Lower lobe of right lung (tissue), 2 donors: ENCODE measurements at regions not wholly inside any gene's neighbourhood (a gene's known extent, or its start where the extent isn't known, plus 50 kb on each side); places are given as distances from the start of the nearest gene placed in this dataset.

ENCODE experiments used
- ATAC-seq, 2 donors: fragments of 200-7000 bp; cut with Tn5 transposase; one replicate each; pipeline ENCODE4 v1.9.1; 2020 to 2022; ENCODE audit warnings: mild to moderate bottlenecking in 2 of 2, moderate library complexity in 2 of 2
- DNase-seq: peaks from one replicate; pipeline ENCODE4 v3.0.0-alpha.2; 2020
- H3K27ac ChIP-seq: fragments of 200-600 bp; one replicate; pipeline ENCODE4 v1.8.0; 2022
- H3K27me3 ChIP-seq: fragments of 200-600 bp; one replicate; pipeline ENCODE4 v1.8.0; 2022; ENCODE audit warnings: low read depth
- H3K36me3 ChIP-seq: fragments of 200-600 bp; one replicate; pipeline ENCODE4 v1.8.0; 2022; ENCODE audit warnings: mild to moderate bottlenecking
- H3K4me1 ChIP-seq: fragments of 200-600 bp; one replicate; pipeline ENCODE4 v1.8.0; 2022
- H3K4me3 ChIP-seq: fragments of 200-600 bp; one replicate; pipeline ENCODE4 v1.8.0; 2022; ENCODE audit warnings: mild to moderate bottlenecking
- H3K9me3 ChIP-seq: fragments of 200-600 bp; one replicate; pipeline ENCODE4 v1.8.0; 2022
- intact Hi-C: fragments of 100-400 bp; cut with DNase I; formaldehyde crosslinking; loops from one replicate; pipeline ENCODE4 v1.11.0; 2022
- TF ChIP-seq, protein P1 (sequence below): fragments of 200-600 bp; IDR thresholded peaks from one replicate; pipeline ENCODE4 v1.8.0; 2022; ENCODE audit warnings: antibody characterized with exemption, mild to moderate bottlenecking
- donor health status: DM: no; HTN: yes; CAD: no; lungs with severe emphysema.

DNA sequence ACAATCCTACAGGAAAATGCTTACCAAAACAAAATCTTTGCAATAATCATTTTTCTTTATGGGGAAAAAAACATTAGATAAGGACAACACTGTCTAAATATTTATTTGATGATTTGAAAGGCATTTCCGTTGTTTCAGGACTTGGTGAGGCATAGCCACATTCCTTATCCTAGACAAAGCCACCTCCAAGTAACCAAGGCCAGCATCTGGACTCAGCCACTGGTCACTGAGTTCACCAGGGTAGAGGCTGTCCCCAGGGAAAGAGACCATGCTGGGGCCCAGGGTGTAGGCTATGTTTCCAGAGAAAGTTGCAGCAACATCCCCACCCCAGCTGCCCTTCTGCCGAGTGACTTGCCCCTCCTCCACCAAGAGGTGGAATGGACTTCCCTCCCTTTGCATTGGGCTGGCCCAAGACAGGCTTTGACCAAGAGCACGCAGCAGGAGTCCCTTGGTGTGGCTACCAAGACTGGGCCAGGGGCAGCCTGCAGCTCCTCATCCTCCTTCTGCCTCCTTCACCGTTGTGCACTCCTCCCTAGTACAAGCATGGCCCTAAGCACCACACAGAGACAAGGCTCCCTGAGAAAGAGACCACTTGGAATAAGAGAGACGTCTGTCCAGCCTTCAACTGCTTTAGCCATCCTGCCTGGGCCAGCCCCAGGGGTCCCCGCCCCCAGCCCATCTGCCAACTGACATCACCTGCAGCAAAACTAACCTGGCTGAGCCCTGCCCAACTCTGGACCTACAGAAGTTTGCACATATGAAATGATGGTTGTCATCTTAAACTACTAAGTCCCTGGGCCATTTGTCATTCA, 68.1 kb upstream of the SPIN1 start:
- no peak for DNase-seq
- H3K4me3 ChIP-seq: no peak overlapping the region
- no peaks in the 10 kb centered on the region for H3K36me3 ChIP-seq
- intact Hi-C loops: no loop called here
- H3K4me1 ChIP-seq: no peaks in the 10 kb centered on the region
- ATAC-seq: no peak
- H3K27me3 ChIP-seq: no peaks in the 10 kb centered on the region
- no peaks in the 10 kb centered on the region for H3K9me3 ChIP-seq
- no peak overlapping the region for H3K27ac ChIP-seq
- TF ChIP-seq, protein P1, sequence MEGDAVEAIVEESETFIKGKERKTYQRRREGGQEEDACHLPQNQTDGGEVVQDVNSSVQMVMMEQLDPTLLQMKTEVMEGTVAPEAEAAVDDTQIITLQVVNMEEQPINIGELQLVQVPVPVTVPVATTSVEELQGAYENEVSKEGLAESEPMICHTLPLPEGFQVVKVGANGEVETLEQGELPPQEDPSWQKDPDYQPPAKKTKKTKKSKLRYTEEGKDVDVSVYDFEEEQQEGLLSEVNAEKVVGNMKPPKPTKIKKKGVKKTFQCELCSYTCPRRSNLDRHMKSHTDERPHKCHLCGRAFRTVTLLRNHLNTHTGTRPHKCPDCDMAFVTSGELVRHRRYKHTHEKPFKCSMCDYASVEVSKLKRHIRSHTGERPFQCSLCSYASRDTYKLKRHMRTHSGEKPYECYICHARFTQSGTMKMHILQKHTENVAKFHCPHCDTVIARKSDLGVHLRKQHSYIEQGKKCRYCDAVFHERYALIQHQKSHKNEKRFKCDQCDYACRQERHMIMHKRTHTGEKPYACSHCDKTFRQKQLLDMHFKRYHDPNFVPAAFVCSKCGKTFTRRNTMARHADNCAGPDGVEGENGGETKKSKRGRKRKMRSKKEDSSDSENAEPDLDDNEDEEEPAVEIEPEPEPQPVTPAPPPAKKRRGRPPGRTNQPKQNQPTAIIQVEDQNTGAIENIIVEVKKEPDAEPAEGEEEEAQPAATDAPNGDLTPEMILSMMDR: no peak

DNA sequence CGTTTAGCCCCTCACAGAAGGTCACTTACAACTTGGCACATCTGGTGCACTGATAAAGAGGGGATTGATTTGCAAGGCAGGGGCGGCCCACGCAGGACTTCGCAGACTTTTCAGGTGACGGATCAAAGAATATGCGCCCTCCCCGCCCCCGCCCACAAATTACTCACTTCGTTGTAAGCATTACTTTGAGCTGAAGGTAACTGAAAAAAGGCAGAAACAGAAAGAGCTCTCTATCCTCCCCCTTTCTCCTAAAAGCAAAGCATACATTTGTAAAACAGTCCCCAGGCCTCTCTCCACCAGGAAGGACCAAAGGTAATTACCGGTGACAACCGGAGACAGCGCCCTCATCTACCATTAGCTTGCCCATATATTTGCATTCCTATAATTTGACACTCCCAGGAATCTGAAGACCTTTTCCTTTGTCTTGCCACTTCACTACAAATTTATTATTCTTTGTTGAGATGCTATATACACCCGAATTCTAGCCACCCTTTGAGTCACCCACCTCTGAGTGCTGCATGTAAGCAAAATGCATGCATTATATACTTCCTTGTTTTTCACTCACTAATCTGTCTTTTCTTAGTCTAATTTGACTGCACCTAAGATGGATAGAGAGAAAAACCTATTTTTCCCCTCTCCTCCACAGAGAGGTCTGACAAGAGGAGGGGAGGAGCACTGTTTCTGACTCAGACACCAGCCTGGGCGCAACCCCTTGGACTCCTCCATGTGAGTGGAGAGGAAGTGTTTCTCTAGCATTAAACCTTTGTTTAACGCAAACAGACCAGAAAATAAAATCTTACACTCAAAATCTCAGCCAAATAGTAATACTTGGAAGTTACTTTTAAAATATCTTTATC, 74.7 kb upstream of the SPIN1 start:
- DNase-seq: no peak
- no peaks in the 10 kb centered on the region for H3K9me3 ChIP-seq
- intact Hi-C loops: no loop called here

DNA sequence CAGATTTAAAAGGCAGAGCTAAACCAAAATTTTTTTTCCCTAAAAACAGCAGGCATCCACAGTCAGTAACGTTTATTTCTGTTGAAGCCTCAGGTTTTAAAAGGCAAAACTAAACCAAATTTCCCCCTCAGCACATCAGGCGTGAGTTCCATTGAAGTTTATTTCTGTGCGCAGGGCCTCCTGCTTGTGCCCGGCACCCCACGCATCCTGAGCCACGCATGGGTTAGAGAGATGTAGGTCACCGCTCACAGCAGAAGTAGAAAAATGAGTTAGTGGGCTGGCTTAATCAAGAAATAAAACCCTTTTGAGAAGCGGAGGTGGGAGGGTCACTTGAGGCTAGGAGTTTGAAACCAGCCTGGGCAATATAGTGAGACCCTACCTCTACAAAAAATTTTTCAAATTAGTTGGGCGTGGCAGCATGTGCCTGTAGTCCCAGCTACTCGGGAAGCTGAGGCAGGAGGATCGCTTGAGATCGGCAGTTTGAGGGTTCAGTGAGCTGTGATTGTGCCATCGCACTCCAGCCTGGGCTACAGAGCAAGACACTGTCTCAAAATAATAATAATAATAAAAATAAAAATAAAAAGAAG, 75.6 kb upstream of the SPIN1 start:
- H3K36me3 ChIP-seq: no peaks in the 10 kb centered on the region
- H3K27ac ChIP-seq: no peak overlapping the region
- TF ChIP-seq, protein P1: no peak
- DNase-seq (no peak), ATAC-seq (no peak)
- intact Hi-C loops: no loop called here
- no peaks in the 10 kb centered on the region for H3K9me3 ChIP-seq
- H3K4me1 ChIP-seq: no peaks in the 10 kb centered on the region
- no peaks in the 10 kb centered on the region for H3K27me3 ChIP-seq
- no peak overlapping the region for H3K4me3 ChIP-seq

More for the DNA sequence above, 74.7 kb upstream of the SPIN1 start:
- H3K27me3 ChIP-seq: no peaks in the 10 kb centered on the region
- H3K4me3 ChIP-seq: no peak overlapping the region
- TF ChIP-seq, protein P1: no peak
- H3K36me3 ChIP-seq: no peaks in the 10 kb centered on the region
- no peak for ATAC-seq
- no peaks in the 10 kb centered on the region for H3K4me1 ChIP-seq
- H3K27ac ChIP-seq: no peak overlapping the region

DNA sequence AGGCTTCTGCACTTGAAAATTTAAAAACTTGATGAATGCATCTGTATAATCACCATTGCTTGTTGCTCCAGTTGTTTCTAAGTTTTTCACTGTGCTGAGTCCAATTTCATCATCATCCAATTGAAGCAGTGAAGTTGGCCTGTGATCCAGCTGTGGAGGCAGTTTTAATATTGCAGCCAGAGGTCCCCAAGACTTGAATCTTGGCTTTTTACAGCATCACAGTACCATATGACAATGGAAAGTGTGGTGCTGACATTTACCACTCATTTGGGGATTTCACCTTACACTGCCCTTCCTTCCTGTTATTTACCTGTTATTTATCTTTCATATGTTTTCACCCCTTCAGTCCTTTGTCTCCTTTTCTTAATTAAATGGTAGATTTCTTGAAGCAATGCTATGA, 76.2 kb upstream of the SPIN1 start:
- no peaks in the 10 kb centered on the region for H3K36me3 ChIP-seq
- no peak overlapping the region for H3K27ac ChIP-seq
- no peaks in the 10 kb centered on the region for H3K9me3 ChIP-seq
- H3K4me3 ChIP-seq: no peak overlapping the region
- intact Hi-C loops: no loop called here
- DNase-seq: no peak
- no peaks in the 10 kb centered on the region for H3K27me3 ChIP-seq
- no peak for ATAC-seq
- no peaks in the 10 kb centered on the region for H3K4me1 ChIP-seq
- TF ChIP-seq, protein P1: no peak

DNA sequence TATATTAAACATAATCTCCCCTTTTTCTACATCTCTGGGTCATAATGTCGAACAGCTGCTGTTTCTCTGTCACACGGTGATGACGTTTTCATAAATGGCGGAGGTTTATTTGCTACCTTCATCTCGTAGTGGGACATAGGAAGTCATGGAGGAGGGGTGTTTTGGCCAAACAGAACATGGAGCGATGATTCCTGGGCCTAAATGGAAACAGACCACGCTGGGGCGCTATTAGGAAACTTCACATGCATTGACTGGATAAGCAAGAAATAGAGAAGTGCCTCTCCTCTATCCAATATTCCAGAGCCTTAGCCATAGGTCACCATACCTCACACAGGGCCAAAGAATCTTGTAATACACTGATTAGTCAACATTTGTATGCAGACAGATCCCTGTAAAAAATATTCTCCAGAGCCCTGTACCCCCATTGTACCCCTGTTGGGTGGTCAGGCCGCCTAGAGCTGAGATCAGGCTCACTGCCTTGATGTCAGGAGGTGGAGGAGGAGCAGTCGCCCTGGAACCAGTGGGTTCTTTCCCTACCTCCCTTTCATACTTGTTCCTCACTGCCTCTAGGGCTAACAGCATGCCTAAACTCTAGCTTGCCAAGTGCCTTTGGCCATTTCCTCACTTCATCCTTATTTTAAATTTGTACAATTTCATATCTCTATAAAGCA, 77.8 kb upstream of the SPIN1 start:
- Histone ChIP-seq H3K36me3 (no peaks in the 10 kb centered on the region), H3K27ac (no peak overlapping the region), H3K4me1 (no peaks in the 10 kb centered on the region), H3K4me3 (no peak overlapping the region), H3K27me3 (no peaks in the 10 kb centered on the region), H3K9me3 (no peaks in the 10 kb centered on the region)
- peak in 1 of 2 donors; percentile 41 for ATAC-seq
- no peak for DNase-seq
- intact Hi-C loops: no loop called here
- TF ChIP-seq, protein P1: no peak
